BJ (cell line): ENCODE measurements at regions not wholly inside any gene's neighbourhood (a gene's known extent, or its start where the extent isn't known, plus 50 kb on each side); places are given as distances from the start of the nearest gene placed in this dataset.

Experiments
- CTCF ChIA-PET: fragments of 350-600 bp; formaldehyde crosslinking; extraction: SDS; loops from one replicate; lab custom pipeline; 2021; ENCODE audit warnings: antibody characterized with exemption, inconsistent platforms; lab: Yijun Ruan, JAX
- POLR2A ChIA-PET: fragments of 300-600 bp; sonication (Branson Sonifier 250); formaldehyde crosslinking; extraction: SDS; loops from one replicate; lab custom pipeline; 2021; ENCODE audit warnings: antibody characterized with exemption; lab: Charles Lee
- DNase-seq: peaks from one replicate; pipeline ENCODE4 v3.0.0-alpha.2; 2011; ENCODE audit warnings: low read depth
- H3K27me3 ChIP-seq: 2 replicates; pipeline ENCODE4 v1.6.0; 2011; ENCODE audit warnings: low read length; ENCODE audit not compliant: control insufficient read depth, insufficient read depth
- H3K36me3 ChIP-seq: 2 replicates; pipeline ENCODE4 v1.5.1; 2011; ENCODE audit warnings: low read length; ENCODE audit not compliant: control insufficient read depth, insufficient read depth
- H3K4me3 ChIP-seq: 2 replicates; pipeline ENCODE4 v1.5.1; 2011; ENCODE audit warnings: low read depth, mild to moderate bottlenecking, control low read depth, low read length
- CTCF ChIP-seq: IDR thresholded peaks from 2 replicates; pipeline ENCODE4 v1.5.1; 2011; ENCODE audit warnings: low read depth, mild to moderate bottlenecking, control low read depth, inconsistent platforms, low read length, moderate library complexity; ENCODE audit not compliant: insufficient read depth

- DNase-seq: no peak
- POLR2A ChIA-PET: interaction anchor here (0.5 to 0.8 kb wide), 2 partner anchors 16 to 50 kb away, joined by 4 to 8 read pairs; no protein-coding TSS in a partner anchor
- TF ChIP-seq CTCF: peak; percentile 10; the same call in 1 of the 2 replicates
These were observed 286.7 kb downstream of the SEC14L1 start for GRCh38 chr17:77427391-77427991.

GRCh38 chr17:77428020-77428748, 287.4 kb downstream of the SEC14L1 start:
- Histone ChIP-seq H3K27me3 (no peaks in the 10 kb centered on the region), H3K4me3 (no peak overlapping the region), H3K36me3 (peaks cover 2% of the 10 kb centered on the region)
- DNase-seq: no peak
- ChIA-PET CTCF (interaction anchor here (1.0 to 6.6 kb wide), 14 partner anchors 7 to 105 kb away, joined by 3 to 68 read pairs (median 9); no protein-coding TSS in a partner anchor), POLR2A (interaction anchor here (0.5 kb wide), 1 partner anchor 17 kb away, joined by 8 read pairs; no protein-coding TSS in a partner anchor)
- no peak for TF ChIP-seq CTCF

More at GRCh38 chr17:77427391-77427991, 286.7 kb downstream of the SEC14L1 start:
- H3K36me3 ChIP-seq: peaks cover 2% of the 10 kb centered on the region
- H3K4me3 ChIP-seq: no peak overlapping the region
- no peaks in the 10 kb centered on the region for H3K27me3 ChIP-seq
- CTCF ChIA-PET: interaction anchor here (0.9 to 6.6 kb wide), 10 partner anchors 27 to 104 kb away, joined by 3 to 68 read pairs (median 9); no protein-coding TSS in a partner anchor

- no peaks in the 10 kb centered on the region for H3K27me3 ChIP-seq
- ChIA-PET POLR2A (no interaction called here), CTCF (interaction anchor here (1.2 to 6.6 kb wide), 18 partner anchors 8 to 106 kb away, joined by 4 to 68 read pairs (median 10); no protein-coding TSS in a partner anchor)
- TF ChIP-seq CTCF: no peak
- no peak overlapping the region for H3K4me3 ChIP-seq
- peaks cover 2% of the 10 kb centered on the region for H3K36me3 ChIP-seq
- no peak for DNase-seq
These were observed 288.1 kb downstream of the SEC14L1 start for GRCh38 chr17:77428749-77429368.

GRCh38 chr17:77429369-77429968, 288.7 kb downstream of the SEC14L1 start:
- ChIA-PET CTCF (interaction anchor here (0.7 to 6.6 kb wide), 39 partner anchors 8 to 143 kb away, joined by 3 to 68 read pairs (median 4); no protein-coding TSS in a partner anchor), POLR2A (no interaction called here)
- Histone ChIP-seq H3K4me3 (no peak overlapping the region), H3K27me3 (no peaks in the 10 kb centered on the region), H3K36me3 (no peaks in the 10 kb centered on the region; the same call in 1 of the 2 replicates)
- no peak for TF ChIP-seq CTCF
- DNase-seq: no peak
